SH-SY5Y (cell line): ENCODE measurements at regions not wholly inside any gene's neighbourhood (a gene's known extent, or its start where the extent isn't known, plus 50 kb on each side); places are given as distances from the start of the nearest gene placed in this dataset.

ENCODE experiments used
- GATA2 ChIP-seq: IDR thresholded peaks from 2 replicates; pipeline ENCODE4 v1.6.1; 2011; ENCODE audit warnings: mild to moderate bottlenecking, low read depth, low read length
- GATA3 ChIP-seq: IDR thresholded peaks from 2 replicates; pipeline ENCODE4 v1.6.1; 2011; ENCODE audit warnings: low read depth, mild to moderate bottlenecking, low read length, moderate library complexity

DNA sequence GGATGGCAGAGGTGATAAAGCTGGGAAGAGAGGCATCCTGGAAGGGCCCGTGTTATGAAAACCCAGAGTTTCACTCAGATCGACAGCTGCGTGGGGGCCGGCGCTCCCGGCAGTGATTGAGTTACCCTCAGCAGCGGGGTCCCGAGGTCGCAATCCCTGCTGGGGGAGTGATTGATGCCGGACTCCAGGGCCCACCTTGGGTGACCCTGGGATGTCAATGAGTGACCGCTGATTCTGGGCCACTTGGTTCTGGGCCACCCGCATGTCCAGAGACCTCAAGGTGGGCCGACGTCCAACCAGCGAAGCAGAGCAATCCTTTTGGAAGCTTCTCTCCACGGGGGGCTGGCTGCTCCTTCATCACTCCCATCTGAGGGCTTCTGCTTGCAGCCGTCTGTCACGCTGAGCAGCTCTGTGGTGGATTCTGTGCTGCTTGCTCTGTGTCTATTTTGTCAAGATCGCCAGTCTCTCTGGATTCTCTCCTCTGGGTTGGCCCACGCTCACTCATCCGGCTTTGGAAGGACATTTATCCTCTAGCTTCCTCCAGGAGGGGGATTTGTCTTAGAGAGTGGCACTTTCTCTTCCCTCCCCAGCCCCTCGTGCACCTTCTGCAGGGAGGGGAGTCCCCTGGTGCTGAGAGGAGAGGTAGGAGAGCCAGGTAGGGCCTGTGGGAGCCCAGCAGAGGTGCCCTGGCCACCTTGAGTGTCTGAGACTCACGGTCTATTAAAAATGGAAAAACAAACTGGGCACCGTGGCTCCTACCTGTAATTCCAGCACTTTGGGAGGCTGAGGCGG is 110.9 kb upstream of the C1orf174 start:
- TF ChIP-seq GATA2 (no peak), GATA3 (no peak)
